ENCODE measurements at regions not wholly inside any gene's neighbourhood (a gene's known extent, or its start where the extent isn't known, plus 50 kb on each side); places are given as distances from the start of the nearest gene placed in this dataset.

DNA sequence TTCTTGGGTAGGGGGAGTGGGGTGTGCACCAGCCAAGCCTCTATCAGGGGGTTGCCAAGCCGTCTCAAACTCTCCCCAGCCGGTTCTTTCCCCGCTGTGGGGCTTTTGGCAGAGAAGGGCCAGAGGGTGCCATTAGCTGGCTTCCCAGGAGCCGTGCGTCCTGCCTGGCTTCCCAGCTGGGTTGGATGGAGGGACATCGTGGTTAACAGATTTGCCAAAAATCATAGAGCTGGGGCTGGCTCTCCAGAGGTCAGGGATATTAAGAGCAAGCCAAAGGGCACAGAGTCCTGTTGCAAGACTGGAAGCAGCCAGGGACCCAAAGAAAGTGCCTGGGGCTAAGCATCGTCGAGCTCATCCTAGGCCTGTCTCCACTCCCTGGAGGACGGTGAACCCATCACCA lies 104.6 kb upstream of the HES1 start:
- Histone ChIP-seq H3K4me3 (no peak overlapping the region), H3K36me3 (no peaks in the 10 kb centered on the region), H3K9me3 (no peaks in the 10 kb centered on the region), H3K4me1 (no peaks in the 10 kb centered on the region), H3K27me3 (peaks cover 0 to 8% (median 0%) of the 10 kb centered on the region in 4 donors), H3K27ac (replicated peaks in 1 of 4) (no peak overlapping the region)
- intact Hi-C loops (cut with DNase I) = no loop called here
- TF ChIP-seq POLR2AphosphoS5 (IDR thresholded peaks at IDR 0.05) = no peak
- no peak for TF ChIP-seq EP300 (IDR thresholded peaks at IDR 0.05)
- TF ChIP-seq, protein P1, sequence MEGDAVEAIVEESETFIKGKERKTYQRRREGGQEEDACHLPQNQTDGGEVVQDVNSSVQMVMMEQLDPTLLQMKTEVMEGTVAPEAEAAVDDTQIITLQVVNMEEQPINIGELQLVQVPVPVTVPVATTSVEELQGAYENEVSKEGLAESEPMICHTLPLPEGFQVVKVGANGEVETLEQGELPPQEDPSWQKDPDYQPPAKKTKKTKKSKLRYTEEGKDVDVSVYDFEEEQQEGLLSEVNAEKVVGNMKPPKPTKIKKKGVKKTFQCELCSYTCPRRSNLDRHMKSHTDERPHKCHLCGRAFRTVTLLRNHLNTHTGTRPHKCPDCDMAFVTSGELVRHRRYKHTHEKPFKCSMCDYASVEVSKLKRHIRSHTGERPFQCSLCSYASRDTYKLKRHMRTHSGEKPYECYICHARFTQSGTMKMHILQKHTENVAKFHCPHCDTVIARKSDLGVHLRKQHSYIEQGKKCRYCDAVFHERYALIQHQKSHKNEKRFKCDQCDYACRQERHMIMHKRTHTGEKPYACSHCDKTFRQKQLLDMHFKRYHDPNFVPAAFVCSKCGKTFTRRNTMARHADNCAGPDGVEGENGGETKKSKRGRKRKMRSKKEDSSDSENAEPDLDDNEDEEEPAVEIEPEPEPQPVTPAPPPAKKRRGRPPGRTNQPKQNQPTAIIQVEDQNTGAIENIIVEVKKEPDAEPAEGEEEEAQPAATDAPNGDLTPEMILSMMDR (IDR thresholded peaks at IDR 0.05) = no peak
- no peak for TF ChIP-seq POLR2A (IDR thresholded peaks at IDR 0.05; ENCODE audit: low read depth)
- DNase-seq (ENCODE audit: extremely low spot score) = no peak
- 99% methylated on average over 9 of the region's 9 CpGs for WGBS

DNA sequence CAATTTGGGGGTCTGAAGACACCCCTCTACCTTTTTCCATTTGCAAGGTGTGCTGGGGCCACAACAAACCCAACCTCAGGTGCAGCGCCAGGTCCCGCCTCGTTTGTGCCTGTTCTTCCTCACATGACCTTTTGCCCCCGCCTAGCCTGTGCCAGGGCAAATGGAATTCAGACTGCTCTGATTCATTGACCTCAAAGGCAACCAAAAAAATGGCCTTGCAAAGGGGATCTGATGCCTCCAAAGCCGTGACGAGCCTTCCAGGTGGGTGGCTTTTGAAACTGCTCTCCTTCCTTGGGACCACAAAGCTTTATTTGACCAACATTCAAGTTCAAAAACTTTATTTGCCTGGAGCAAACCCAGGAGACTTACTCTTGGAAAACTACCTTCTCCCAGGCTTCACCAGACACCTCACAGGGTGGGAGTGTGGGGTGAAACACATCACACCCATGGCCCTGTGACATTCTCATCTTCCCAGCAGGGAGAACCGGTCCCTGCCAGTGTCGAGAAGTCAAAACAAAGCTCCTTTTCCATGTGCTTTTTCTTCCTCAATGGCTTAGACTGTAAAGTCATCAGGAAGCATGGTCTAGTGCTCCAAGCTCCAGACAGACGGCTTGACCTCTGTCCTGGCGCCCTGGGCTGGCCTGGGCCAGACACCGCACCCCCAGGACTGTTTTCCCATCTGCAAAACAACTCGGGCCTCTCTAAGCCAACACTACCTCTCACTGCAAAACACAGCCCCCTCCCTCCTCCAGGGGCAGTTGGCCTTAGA lies 103.9 kb upstream of the HES1 start:
- Histone ChIP-seq H3K9me3 (no peaks in the 10 kb centered on the region), H3K36me3 (no peaks in the 10 kb centered on the region), H3K27me3 (peaks cover 0 to 8% (median 0%) of the 10 kb centered on the region in 4 donors), H3K27ac (replicated peaks in 1 of 4) (no peak overlapping the region), H3K4me1 (no peaks in the 10 kb centered on the region), H3K4me3 (no peak overlapping the region)
- intact Hi-C loops (cut with DNase I) = no loop called here
- 90% methylated on average over 12 of the region's 12 CpGs for WGBS
- no peak for DNase-seq (ENCODE audit: extremely low spot score)
- TF ChIP-seq, protein P1 (IDR thresholded peaks at IDR 0.05) = no peak
- TF ChIP-seq POLR2A (IDR thresholded peaks at IDR 0.05; ENCODE audit: low read depth) = no peak
- TF ChIP-seq EP300 (IDR thresholded peaks at IDR 0.05) = no peak
- no peak for TF ChIP-seq POLR2AphosphoS5 (IDR thresholded peaks at IDR 0.05)

DNA sequence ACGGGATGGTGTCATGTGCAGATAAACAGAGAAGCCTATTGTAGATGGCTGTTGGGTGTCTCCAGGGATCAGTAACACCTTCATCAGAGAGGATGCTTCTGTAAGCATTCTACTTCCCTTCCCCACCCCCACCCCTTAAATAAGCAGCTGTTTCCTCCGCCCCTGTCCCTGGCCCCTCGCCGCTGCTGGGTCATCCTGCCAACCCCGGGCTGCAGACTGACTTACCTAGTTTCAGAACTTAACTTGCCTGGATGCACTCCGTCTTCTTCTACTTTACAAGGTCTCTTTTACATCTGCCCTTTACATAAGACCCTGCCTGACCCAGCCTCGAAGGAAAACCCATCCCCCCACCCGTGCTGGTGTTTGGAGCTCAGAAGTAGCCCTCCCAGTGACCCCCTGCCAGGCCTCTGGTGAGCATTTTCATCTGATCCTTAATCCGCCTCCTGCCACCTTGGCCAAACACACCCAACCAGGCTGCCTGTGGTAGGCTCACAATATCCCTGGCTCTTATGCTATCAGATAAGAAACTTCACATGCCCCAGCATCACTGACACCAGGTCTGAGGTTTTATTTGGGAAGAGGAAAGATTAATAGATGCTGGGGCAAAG lies 103.0 kb upstream of the HES1 start:
- Histone ChIP-seq H3K9me3 (no peaks in the 10 kb centered on the region), H3K27ac (replicated peaks in 1 of 4) (no peak overlapping the region), H3K4me3 (no peak overlapping the region), H3K27me3 (peaks cover 0 to 8% (median 0%) of the 10 kb centered on the region in 4 donors), H3K4me1 (no peaks in the 10 kb centered on the region), H3K36me3 (no peaks in the 10 kb centered on the region)
- WGBS = 71% methylated on average over 9 of the region's 9 CpGs
- TF ChIP-seq POLR2AphosphoS5 (IDR thresholded peaks at IDR 0.05) (no peak), POLR2A (IDR thresholded peaks at IDR 0.05; ENCODE audit: low read depth) (no peak)
- intact Hi-C loops (cut with DNase I) = no loop called here
- DNase-seq (ENCODE audit: extremely low spot score) = no peak

DNA sequence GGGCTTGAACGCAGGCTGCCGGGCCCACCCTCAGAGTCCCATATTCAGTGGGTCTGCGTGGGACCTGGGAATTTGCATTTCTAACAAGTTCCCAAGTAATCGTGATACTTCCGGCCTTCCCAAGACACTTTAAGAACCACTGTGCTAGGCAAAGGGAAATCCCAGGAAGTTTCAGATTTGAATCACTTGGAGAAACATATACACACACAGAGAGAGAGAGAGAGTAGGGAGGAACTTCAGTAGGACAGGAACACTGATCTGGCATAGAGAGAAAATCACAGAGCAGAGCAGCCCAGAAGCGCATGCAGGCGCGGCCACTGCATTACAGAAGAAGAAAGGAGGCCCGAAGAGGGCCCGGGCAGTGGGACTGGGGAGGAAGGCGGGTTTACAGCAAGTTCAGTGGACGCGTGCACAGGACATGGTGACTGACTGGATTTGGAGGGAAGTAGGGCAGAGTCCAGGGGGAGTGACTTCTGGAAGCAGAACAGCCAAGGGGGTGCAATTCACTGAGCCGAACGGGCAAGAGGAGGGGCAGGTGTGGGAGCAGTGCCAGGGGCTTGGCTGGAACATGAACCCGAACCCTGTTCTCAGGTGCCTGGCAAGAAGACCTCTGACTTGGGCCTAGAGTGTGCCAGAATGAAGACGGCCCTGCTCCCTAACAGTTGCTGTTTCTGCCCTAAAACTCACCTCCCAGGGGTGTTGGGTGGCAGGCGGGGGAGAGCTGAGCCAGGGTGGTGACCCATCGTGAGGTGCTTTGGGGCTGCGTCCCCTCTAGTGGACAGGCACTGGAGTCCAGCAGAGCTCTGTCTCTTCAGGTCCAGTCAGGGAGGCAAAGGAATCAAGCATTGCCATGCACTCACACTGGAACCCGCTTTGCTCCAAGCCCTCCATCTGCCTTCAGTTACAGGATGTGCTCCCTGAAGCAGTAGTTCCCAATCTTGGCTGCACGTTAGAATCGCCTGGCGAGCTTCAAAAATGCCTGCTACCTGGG lies 101.3 kb upstream of the HES1 start:
- intact Hi-C loops (cut with DNase I) = no loop called here
- TF ChIP-seq POLR2AphosphoS5 (IDR thresholded peaks at IDR 0.05) (no peak), EP300 (IDR thresholded peaks at IDR 0.05) (no peak), POLR2A (IDR thresholded peaks at IDR 0.05; ENCODE audit: low read depth) (no peak)
- TF ChIP-seq, protein P1 (IDR thresholded peaks at IDR 0.05) = no peak
- no peak overlapping the region for H3K27ac ChIP-seq (replicated peaks in 1 of 4)
- DNase-seq (ENCODE audit: extremely low spot score) = no peak
- H3K9me3 ChIP-seq = no peaks in the 10 kb centered on the region
- no peaks in the 10 kb centered on the region for H3K36me3 ChIP-seq
- peaks cover 0 to 8% (median 0%) of the 10 kb centered on the region in 4 donors for H3K27me3 ChIP-seq
- 95% methylated on average over 24 of the region's 24 CpGs for WGBS
- H3K4me1 ChIP-seq = no peaks in the 10 kb centered on the region
- no peak overlapping the region for H3K4me3 ChIP-seq
